PC-3 (cell line): ENCODE measurements at regions not wholly inside any gene's neighbourhood (a gene's known extent, or its start where the extent isn't known, plus 50 kb on each side); places are given as distances from the start of the nearest gene placed in this dataset.

Experiments
- EZH2 ChIP-seq: fragments of 300-600 bp; sonication (generic); IDR thresholded peaks from one replicate; pipeline ENCODE4 v1.6.1; 2017; ENCODE audit warnings: antibody characterized with exemption, mild to moderate bottlenecking, low read length; ENCODE audit not compliant: unreplicated experiment
- TF ChIP-seq, protein P1 (sequence below): fragments of 300-600 bp; sonication (generic); conservative IDR thresholded peaks from 2 replicates; pipeline ENCODE4 v1.5.1; 2017; ENCODE audit warnings: antibody characterized with exemption, low read depth, mild to moderate bottlenecking, low read length

DNA sequence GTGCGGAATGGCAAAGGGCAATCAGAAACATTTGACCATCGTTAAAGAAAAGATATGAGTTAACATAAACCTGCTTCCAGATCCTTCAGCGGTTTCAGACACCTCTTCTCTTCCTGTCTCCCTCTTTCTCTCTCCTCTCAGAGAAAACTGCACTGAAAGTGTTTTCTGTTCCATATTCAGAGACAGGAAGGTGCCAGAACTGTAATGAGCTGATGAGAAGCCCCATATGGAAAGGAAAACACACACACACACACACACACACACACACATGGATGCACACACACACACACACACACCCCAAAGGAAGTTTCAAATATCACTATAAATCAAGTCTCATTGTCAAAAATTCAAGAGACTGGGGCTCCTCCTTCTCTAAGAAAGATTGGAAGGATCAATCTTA lies 515.5 kb downstream of the NUF2 start:
- TF ChIP-seq, protein P1, sequence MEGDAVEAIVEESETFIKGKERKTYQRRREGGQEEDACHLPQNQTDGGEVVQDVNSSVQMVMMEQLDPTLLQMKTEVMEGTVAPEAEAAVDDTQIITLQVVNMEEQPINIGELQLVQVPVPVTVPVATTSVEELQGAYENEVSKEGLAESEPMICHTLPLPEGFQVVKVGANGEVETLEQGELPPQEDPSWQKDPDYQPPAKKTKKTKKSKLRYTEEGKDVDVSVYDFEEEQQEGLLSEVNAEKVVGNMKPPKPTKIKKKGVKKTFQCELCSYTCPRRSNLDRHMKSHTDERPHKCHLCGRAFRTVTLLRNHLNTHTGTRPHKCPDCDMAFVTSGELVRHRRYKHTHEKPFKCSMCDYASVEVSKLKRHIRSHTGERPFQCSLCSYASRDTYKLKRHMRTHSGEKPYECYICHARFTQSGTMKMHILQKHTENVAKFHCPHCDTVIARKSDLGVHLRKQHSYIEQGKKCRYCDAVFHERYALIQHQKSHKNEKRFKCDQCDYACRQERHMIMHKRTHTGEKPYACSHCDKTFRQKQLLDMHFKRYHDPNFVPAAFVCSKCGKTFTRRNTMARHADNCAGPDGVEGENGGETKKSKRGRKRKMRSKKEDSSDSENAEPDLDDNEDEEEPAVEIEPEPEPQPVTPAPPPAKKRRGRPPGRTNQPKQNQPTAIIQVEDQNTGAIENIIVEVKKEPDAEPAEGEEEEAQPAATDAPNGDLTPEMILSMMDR: no peak
- no peak for TF ChIP-seq EZH2
